Activated T-cell treated with anti-CD3 and anti-CD28 coated beads, Interleukin-2, amount 50 U/mL, for 48 hours (primary cell): ENCODE measurements at regions not wholly inside any gene's neighbourhood (a gene's known extent, or its start where the extent isn't known, plus 50 kb on each side); places are given as distances from the start of the nearest gene placed in this dataset.

Source experiments
- DNase-seq, 2 experiments: peaks; one replicate each; pipeline ENCODE4 v3.0.0-alpha.2; 2020

DNA sequence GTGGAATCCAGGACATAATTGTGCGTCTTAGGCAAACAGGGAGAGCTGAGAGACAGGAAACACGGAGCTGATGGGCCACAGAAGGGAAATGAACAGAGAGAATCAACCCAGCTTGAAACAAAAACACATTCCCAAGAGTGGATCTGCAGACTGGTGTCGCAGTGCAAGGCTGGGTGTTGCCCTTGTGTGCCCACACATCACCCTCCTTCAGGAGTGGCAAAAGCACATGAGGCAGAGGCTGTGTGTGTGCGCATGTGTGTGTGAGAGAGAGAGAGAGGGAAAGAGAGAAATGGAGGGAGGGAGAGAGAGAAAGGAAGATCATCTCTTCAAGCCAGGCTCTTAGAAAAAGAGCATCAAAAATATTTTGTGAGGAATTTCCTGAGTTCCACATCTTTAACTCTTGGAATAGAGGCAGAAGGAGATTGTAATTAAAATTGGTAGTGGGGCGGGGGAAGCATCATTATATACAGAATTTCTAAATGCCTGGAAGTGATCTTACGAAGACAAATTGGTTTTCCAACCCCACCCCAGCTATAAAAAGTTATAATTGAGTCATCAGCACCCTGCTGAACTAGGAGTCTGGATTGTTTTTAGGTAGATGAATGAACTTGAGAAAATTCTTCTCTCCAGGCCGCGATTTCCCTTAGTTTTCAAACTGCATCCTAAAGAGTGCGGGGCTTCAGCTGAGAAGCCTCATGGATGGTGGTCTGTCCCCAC is 480.7 kb downstream of the NPHP4 start:
- DNase-seq = no peak

DNA sequence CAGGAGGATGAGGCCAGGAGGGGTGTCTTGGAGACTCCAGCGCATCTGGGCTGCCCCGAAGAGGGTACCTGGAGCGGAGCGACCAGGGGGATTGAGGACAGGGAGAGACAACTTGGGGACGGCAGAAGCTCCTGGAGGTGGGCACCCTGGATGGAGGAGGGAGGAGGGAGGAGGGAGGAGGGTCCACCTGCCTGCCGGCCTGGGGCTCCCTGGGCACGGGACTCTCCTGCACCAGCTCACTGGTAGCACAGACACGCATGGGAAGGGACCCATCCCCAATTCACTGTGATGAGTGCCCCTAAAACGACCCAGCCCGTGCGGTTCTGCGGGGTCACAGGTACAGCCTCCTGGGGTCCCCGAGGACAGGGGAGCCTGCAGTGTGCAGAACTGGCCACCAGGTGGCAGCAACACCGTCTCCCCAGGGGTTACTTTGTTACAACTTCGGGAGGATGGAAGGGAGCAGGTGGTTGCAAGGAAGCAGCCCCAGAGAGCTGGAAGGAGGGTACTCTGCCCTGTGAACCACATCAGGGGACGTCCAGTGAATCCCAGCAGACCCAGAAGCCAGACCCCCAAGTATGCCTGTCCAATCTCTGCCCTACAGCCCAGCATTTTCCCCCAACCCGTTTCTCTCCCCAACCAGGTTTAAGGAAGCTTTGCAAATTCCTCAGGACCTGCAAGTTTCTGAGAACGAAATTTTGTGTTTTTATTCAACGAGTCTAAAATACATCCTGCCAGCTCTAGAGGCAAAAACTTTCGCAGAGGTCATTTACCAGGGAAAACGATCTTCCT is 482.4 kb downstream of the NPHP4 start:
- peak; percentile 79 to 81 for DNase-seq

DNA sequence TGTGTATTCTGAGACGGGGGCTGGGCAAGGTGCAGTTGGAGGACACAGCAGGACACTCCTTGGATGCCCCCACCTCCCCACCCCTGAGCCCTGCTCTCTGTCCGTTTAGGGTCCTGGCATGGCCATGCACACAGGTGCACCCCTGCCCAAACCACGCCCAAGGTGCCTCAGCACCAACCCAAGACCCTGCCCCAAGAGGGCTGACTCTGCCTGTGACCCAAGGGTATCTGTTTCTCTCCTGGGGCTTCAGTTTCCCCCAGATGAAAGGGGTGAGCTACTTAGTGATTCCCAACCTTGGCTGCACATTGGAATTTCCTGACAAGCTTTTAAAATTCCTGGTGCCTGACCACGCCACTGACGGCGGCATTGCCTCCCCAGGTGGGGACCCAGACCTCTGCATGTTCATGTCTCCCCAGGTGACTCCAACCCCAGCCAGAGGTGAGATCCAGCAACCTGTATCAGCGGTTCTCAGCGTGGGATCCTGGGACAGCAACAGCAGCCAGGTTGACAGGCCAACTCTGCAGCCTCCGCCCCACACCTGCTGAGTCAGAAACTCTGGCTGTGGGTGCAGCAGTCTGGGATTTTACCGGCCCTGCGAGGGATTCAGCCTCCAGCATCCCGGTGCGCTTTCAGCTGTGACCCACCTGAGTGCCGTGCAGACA is 483.4 kb downstream of the NPHP4 start:
- no peak for DNase-seq

DNA sequence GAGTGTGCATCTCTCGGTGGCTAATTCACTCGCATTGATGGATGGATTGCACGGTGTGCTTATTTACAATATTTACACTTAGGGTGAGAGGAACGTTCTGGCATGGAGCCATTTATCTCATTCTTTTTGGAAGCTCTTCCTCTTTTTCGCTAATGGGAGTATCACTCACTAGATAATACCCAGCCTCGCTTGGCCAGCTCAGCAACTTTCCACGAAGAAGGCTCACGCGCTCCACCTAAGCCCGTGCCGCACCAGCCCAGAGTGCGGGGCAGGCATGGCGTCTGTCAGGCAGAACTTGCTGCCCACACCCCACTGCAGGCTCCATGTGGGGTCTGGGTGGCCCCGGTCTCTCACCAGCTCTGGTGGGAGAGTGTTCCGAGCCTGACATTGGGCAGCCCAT is 484.9 kb downstream of the NPHP4 start:
- no peak for DNase-seq

GRCh38 chr1:5506634-5507033 is 485.6 kb downstream of the NPHP4 start:
- no peak for DNase-seq

- no peak for DNase-seq
Observed at GRCh38 chr1:5505944-5506343, 486.3 kb downstream of the NPHP4 start.

GRCh38 chr1:5504364-5504740 is 487.9 kb downstream of the NPHP4 start:
- no peak for DNase-seq

GRCh38 chr1:5503556-5504363 is 488.5 kb downstream of the NPHP4 start:
- DNase-seq = no peak

DNA sequence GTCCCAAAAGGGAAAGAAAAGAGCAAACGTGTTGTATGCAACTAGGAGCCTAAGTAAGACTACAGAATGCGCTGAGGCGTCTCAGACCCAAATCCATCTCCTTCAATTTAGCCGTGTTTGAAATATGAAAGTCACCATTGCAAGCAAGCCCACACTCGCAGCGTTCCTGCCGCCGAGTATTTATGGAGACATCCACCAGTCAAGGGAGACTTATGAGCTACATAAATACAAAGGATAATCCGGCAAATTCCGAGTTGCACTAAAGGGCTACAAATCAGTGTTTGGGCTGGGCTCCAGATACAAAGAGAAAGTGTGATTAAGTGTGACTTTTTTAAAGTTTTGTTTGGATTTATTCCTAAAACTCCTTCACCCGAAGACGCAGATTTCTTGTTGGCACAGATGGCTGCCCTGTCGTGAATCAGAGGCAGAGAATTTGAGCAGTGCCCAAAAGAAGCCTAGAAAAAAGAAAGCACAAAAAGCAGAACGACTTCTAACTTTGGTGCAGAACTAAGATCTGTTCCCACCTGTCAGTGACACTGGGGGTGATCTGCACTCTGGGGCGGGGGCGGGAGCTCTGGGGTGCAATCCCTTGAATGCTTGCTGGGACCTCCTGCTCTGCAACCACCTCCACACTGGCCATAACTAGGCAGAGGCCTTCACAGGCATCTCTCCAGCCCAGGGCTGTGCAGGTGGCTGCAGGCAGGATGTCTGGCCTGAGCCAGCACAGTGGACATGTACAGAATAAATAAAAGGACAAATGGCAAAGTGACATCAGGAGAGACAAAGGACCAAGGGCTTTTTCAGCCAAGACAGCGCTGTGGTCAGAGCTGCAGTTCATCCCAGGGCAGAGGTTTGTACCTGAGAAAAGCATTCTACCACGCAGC is 489.7 kb downstream of the NPHP4 start:
- DNase-seq = no peak

DNA sequence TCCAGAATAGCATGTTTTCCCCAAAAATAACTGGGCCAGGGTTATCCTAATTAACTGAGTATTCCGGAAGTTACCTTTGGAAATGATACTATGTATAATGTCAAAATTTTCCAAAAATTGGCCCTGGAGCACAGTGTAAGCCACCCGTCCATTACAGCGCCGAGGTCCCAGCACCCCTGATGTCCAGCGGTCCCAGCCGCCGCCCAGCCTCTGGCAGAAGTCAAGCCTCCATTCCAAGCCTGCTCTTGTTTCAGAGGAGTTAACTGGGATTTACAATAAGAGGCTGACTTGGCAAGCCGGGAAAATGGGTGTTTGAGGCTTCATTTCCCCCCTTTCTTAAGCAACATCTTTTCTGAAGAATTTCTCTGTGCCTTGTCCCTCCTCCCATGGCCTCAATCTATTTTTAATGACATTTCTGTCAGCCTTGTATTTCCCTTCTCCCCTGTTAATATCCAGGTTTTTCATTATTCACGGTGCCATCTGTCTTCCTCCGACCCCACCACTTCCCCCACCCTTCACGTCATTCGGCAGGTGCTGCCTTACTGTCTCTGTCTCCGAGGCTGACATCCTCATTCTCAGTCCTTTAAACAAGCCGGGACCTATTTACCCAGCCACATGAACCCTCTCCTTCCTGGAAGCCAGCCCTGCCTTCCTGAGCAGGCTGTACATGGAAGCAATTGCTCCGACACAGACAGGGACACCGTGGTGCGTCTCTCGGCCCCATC is 490.9 kb downstream of the NPHP4 start:
- no peak for DNase-seq

- no peak for DNase-seq
Observed at GRCh38 chr1:5500541-5500940, 491.7 kb downstream of the NPHP4 start.

GRCh38 chr1:5497503-5497902 is 494.7 kb downstream of the NPHP4 start:
- no peak for DNase-seq

- DNase-seq = no peak
Observed at GRCh38 chr1:5495596-5496410, 496.4 kb downstream of the NPHP4 start.

- DNase-seq = no peak
Observed at GRCh38 chr1:5494518-5494917, 497.7 kb downstream of the NPHP4 start.

DNA sequence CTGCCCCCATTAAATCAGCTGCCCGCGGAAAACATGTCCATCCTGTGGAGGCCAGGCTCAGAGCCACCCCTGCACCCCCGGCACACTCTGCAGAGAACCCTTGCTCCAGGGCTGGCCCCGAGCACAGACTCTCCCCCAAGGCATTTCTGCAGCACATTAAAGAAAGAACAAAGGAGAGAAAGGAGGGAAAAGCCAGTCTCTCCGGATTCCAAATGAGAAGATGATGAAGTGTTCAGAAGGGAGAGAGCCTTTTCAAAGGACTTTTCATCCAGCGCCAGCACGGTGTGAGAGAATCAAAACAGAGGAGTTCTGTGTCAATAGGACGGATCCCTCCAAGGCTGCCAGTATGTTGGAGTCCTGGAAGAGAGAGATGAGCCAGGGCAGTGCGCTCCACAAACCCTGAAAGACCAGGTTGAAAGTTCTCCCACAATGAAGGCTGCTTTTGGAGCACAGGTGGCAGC is 498.3 kb downstream of the NPHP4 start:
- DNase-seq = no peak

- DNase-seq = no peak
Observed at GRCh38 chr1:5493275-5493674, 498.9 kb downstream of the NPHP4 start.

GRCh38 chr1:5492846-5493245 is 499.4 kb downstream of the NPHP4 start:
- DNase-seq = no peak

- DNase-seq = no peak
Observed at GRCh38 chr1:5491207-5491904, 500.9 kb downstream of the NPHP4 start.

GRCh38 chr1:5490635-5491034 is 501.6 kb downstream of the NPHP4 start:
- no peak for DNase-seq

DNA sequence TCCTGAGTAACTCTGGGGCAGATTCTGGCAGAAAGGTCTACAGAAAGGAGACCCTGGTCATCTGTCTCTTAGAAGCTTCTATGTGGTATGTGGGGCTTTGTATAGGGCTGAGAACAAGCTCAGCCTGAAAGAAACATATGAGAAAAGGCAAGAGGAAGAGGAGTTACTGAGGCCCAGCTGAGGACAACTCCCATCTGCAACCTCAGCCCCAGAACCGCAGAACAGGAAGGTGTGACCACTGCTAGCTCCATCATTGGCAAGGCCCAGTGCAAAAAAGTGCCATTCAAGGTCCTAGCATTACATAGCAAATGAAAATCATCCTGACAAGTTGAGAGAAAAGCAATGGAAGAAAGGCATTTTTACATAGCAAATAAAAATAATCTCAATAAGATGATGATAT is 503.8 kb downstream of the NPHP4 start:
- DNase-seq = no peak
